HUES6 (cell line): ENCODE measurements at regions not wholly inside any gene's neighbourhood (a gene's known extent, or its start where the extent isn't known, plus 50 kb on each side); places are given as distances from the start of the nearest gene placed in this dataset.

Experiments used
- H3K27ac ChIP-seq: 2 replicates; pipeline ENCODE4 v1.7.0; 2013; ENCODE audit warnings: low read depth, mild to moderate bottlenecking, low read length, inconsistent platforms
- H3K27me3 ChIP-seq: 2 replicates; pipeline ENCODE4 v1.6.1; 2013; ENCODE audit warnings: low read length; ENCODE audit not compliant: control insufficient read depth, insufficient read depth
- H3K36me3 ChIP-seq: 2 replicates; pipeline ENCODE4 v1.6.1; 2013; ENCODE audit warnings: low read length; ENCODE audit not compliant: control insufficient read depth, insufficient read depth
- H3K4me1 ChIP-seq: 2 replicates; pipeline ENCODE4 v1.6.1; 2013; ENCODE audit warnings: low read length; ENCODE audit not compliant: control insufficient read depth, insufficient read depth
- H3K4me3 ChIP-seq: 2 replicates; pipeline ENCODE4 v1.5.1; 2013; ENCODE audit warnings: low read depth, low read length
- H3K9ac ChIP-seq: one replicate; pipeline ENCODE4 v1.6.1; 2013; ENCODE audit warnings: mild to moderate bottlenecking, low read length
- H3K9me3 ChIP-seq: 2 replicates; pipeline ENCODE4 v1.6.1; 2013; ENCODE audit warnings: low read depth, low read length; ENCODE audit not compliant: control insufficient read depth, insufficient read depth

DNA sequence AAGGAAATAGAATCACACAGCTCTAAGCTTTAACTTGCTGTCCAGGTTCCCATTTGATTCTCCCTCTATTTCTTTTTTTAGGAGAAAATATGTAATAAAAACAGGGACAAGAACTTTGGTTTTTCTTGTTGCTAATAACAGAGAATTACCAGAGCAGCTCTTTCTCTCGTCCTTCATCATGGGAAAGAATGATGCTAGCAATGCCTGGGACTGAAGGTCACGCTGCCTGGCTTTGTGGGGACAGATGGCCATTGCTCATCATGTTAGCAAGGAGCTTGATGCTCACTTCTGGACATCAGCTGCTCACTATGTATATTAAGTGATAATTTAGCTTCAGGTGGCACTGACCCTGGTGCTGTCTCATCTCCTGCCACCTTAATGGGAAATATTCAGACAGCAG lies 77.3 kb upstream of the AKT3 start:
- no peak overlapping the region for H3K9ac ChIP-seq
- no peaks in the 10 kb centered on the region for H3K9me3 ChIP-seq
- H3K36me3 ChIP-seq: no peaks in the 10 kb centered on the region
- no peaks in the 10 kb centered on the region for H3K27me3 ChIP-seq
- H3K4me1 ChIP-seq: peaks cover 31% of the 10 kb centered on the region
- H3K27ac ChIP-seq: no peak overlapping the region
- H3K4me3 ChIP-seq: no peak overlapping the region

DNA sequence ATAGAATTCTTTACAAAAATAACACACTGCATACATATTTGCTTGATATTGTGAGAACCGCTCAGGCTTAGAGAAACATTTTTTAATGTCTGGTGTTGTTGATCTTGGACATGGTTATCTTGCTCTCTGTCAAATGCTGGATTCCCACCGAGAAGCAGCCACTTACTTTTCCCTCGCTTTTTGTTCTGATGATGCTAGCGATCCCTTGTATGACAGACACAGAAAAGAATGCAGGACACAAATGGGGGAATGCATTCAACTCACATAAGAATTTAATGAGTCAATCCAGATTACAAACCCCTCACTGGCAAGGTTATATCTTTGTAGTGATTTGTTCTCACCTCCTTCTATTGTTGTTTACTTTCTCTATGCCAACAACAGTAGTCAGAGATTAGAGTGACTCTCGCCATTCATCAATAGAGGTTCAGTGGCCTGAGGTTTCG lies 76.8 kb upstream of the AKT3 start:
- H3K27me3 ChIP-seq: no peaks in the 10 kb centered on the region
- no peaks in the 10 kb centered on the region for H3K36me3 ChIP-seq
- H3K27ac ChIP-seq: no peak overlapping the region
- H3K4me3 ChIP-seq: no peak overlapping the region
- peaks cover 31% of the 10 kb centered on the region for H3K4me1 ChIP-seq
- no peaks in the 10 kb centered on the region for H3K9me3 ChIP-seq
- no peak overlapping the region for H3K9ac ChIP-seq

DNA sequence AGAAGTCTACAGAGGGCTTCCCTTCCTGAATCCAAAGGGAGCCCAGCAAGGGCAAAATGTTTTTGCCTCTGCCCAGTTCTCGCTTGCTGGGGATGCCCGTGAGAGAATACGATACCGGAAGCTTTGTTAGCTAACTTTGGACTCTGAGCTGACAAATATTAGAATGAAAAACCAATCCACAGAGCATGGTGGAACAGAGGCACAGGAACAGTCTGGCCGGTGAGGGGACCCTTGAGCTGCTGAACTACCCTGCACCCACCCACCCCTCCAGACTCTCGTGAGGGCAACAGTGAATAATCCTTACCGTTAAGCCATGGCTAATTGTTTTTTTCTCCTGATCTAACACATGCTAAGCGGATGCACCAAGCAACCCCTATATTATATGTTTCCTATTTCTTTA lies 76.3 kb upstream of the AKT3 start:
- no peak overlapping the region for H3K27ac ChIP-seq
- H3K9me3 ChIP-seq: no peaks in the 10 kb centered on the region
- no peak overlapping the region for H3K4me3 ChIP-seq
- no peak overlapping the region for H3K9ac ChIP-seq
- H3K27me3 ChIP-seq: no peaks in the 10 kb centered on the region
- no peaks in the 10 kb centered on the region for H3K36me3 ChIP-seq
- peaks cover 29% of the 10 kb centered on the region for H3K4me1 ChIP-seq

DNA sequence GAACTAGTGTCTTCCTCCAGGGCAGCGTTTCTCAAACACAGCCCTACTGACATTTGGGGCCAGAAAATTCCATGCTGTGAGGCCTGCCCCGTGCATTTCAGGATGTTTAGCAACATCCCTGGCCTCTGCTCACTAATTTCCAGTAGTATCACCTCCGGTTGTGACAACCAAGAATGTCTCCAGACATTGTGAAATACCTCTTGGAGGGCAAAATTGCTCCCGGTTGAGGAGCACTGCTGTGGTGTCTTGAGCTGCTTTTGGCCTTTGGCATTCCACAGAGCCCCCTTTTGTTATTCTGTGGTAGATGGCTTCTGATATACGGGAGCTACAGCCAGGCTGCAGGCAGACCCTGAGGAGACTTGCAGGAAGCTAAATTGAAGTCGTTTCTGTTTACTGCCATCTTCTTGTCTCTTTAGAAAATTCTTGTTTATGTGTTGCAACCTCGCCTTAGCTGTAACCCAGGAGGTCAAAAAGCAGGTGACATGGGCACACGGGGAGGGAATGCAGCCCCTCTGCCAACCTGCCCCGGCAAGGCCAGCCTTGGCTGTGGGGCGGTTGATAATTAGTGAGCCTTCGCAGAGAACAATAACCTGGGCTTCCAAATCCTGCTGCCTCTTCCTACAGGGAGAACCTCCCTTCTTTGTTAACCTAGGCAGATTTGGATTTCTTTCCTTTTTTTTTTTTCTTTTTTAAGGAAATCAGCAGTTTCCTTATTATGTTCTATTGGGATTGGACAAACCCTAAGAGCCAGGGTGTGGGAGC lies 74.7 kb upstream of the AKT3 start:
- H3K36me3 ChIP-seq: no peaks in the 10 kb centered on the region
- no peak overlapping the region for H3K4me3 ChIP-seq
- peaks cover 22% of the 10 kb centered on the region for H3K4me1 ChIP-seq
- peak overlapping the region; percentile 36 for H3K9ac ChIP-seq
- no peaks in the 10 kb centered on the region for H3K9me3 ChIP-seq
- H3K27me3 ChIP-seq: no peaks in the 10 kb centered on the region
- peak overlapping the region; percentile 4; the same call in 1 of the 2 replicates for H3K27ac ChIP-seq

DNA sequence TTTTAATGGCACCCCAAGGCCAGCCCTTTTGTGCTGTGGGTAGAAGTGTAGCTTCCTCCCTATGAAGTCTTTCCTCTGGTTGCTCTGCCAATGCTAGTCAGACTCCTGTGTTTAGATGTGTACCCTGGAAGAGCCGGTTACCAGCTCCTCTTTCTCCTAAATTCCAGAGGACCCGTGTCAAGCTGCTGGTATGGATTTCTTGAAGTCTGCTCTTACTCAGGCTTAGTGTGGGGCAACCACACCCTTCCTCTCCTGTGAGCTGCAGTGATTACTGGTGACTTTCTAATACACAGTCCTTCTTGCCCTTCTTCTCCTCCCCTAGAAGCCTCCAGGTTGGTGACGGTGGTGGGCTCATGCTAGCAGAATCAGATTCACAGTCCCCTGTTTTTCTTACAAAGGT lies 74.1 kb upstream of the AKT3 start:
- Histone ChIP-seq H3K4me1 (peaks cover 22% of the 10 kb centered on the region), H3K27ac (peak overlapping the region; percentile 4; the same call in 1 of the 2 replicates), H3K4me3 (no peak overlapping the region), H3K9me3 (no peaks in the 10 kb centered on the region), H3K27me3 (peaks cover 2% of the 10 kb centered on the region; the same call in 1 of the 2 replicates), H3K36me3 (no peaks in the 10 kb centered on the region), H3K9ac (peak overlapping the region; percentile 36)

DNA sequence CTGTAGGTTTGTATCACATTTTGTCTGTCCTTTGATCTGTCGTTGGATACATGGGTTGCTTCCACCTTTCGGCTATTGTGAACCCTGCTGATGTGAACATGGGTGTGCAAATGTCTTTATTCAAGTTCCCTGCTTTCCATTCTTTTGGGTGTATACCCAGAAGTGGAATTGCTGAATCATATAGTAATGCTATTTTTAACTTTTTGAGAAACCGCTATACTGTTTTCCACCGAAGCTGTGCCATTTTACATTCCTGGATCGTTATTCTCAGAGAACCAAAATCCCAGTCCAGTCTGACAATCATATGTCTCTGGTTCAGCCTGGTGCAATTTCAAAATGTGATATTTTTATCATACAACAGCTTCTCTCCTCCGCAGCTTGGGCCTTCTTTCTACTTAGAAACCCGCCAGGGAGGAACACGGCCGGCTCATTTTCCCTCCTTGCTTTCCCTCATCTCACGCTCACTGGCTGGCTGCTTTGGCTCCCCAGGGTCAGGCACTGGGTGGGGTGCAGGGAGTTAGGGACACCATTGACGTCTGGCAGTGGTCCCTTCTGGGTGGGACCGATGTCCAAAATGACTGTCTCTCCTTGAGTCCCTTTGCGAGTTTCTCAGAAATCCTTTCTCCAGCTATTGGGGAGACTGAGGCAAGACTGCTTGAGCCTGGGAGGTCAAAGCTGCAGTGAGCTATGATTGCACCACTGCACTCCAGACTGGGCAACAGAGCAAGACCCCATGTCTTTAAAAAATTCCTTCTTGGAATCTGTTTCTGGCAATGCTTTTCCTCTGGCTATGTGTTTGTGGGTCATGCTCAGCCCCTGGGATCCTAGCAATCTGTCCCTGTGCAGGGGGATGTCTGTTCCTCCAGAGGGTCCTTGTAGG lies 73.5 kb upstream of the AKT3 start:
- H3K4me3 ChIP-seq: no peak overlapping the region
- H3K27me3 ChIP-seq: peaks cover 9% of the 10 kb centered on the region
- H3K9ac ChIP-seq: no peak overlapping the region
- H3K4me1 ChIP-seq: peaks cover 22% of the 10 kb centered on the region
- H3K36me3 ChIP-seq: no peaks in the 10 kb centered on the region
- H3K27ac ChIP-seq: no peak overlapping the region
- H3K9me3 ChIP-seq: no peaks in the 10 kb centered on the region

DNA sequence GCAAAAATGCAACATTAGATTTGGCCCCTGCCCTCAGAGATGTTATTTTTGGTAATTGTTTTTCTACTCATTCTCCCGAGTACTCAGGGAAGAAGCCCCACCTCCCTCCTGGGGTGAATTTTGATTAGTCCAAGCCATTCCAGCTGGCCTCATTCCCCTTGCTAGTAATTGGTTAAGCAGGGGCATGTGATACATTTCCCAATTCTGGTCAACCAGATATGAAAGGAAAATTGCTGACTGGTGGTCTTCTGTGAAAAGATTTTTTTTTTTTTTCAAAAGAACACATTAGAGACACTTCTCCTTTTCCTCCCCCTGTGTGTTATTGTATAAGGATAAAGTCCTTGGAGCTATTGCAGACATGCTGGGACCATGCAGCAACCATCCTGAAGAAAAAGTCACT lies 71.1 kb upstream of the AKT3 start:
- peaks cover 33% of the 10 kb centered on the region for H3K27me3 ChIP-seq
- no peaks in the 10 kb centered on the region for H3K36me3 ChIP-seq
- no peak overlapping the region for H3K4me3 ChIP-seq
- H3K27ac ChIP-seq: no peak overlapping the region
- H3K4me1 ChIP-seq: peaks cover 22% of the 10 kb centered on the region
- H3K9ac ChIP-seq: no peak overlapping the region
- H3K9me3 ChIP-seq: no peaks in the 10 kb centered on the region

DNA sequence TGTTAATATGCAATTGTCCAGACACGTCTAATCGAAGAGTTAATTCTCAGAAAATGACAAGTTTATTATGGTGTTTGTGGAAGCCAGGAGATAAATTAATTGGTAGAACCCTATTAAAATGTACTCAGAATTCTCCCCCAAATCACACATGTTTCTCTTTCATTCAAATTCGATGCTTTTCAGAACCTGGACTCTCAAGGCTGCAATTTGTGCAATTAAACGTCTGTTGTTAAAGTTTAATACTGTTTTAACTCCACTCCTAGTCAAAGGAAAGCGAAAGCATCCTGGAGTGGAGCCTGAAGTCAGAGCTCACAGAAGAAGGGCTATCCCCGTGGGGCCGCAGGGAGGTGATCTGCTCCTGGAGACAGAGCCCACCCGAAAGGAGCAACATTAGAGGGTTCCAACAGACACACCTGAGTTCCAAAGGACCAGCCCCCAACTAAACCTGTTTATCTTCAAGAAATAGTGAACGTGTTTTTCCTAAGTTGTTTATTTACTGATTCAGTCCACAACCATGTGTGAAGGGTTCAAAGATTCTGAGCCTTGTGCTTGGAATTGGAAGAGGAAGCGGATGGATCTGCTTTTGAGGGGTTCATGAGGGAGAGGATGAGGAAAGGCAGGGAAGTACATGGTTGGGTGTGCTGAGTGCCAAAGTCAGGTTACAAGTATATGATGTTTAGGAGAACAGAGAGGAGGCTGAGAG lies 68.0 kb upstream of the AKT3 start:
- Histone ChIP-seq H3K4me3 (peak overlapping the region; percentile 55), H3K4me1 (peaks cover 9% of the 10 kb centered on the region), H3K36me3 (no peaks in the 10 kb centered on the region), H3K9me3 (no peaks in the 10 kb centered on the region), H3K27me3 (peaks cover 43% of the 10 kb centered on the region), H3K9ac (no peak overlapping the region), H3K27ac (no peak overlapping the region)

DNA sequence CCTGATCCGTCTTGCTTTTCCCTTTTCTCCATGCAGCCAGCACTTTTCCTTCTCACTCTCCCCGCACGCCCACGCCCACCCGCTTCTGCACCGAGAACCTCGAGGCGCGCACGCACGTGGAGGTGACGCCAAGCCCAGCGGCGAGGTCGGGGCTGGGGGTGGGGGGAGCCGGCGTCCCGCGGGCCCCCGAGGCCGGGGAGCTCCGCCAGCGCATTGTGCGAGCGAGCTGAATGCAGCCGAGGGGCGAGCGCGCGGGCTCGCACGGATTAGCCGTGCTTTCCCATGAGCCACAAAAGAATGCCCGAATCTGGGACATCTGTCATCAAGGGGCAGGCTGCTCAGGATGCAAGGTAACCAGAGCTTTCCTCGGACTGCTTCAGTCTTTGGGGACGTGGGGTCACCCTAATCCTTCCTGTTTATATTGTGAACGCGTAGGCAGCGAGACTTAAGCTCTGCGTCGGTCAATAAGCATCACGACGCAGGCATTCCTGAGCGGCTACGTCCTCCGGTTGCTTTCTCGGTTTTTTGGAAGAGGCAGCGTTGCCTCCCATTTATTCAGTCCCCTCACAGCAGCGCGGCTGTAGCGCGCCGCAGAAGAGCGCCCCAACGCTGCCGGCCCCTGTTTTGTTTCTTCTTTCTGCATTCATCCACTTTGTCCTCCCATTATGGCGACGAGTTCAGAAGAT lies 67.3 kb upstream of the AKT3 start:
- H3K9ac ChIP-seq: peak overlapping the region; percentile 20
- H3K27ac ChIP-seq: no peak overlapping the region
- peaks cover 9% of the 10 kb centered on the region for H3K4me1 ChIP-seq
- H3K9me3 ChIP-seq: no peaks in the 10 kb centered on the region
- peaks cover 43% of the 10 kb centered on the region for H3K27me3 ChIP-seq
- H3K36me3 ChIP-seq: no peaks in the 10 kb centered on the region
- H3K4me3 ChIP-seq: peak overlapping the region; percentile 55

DNA sequence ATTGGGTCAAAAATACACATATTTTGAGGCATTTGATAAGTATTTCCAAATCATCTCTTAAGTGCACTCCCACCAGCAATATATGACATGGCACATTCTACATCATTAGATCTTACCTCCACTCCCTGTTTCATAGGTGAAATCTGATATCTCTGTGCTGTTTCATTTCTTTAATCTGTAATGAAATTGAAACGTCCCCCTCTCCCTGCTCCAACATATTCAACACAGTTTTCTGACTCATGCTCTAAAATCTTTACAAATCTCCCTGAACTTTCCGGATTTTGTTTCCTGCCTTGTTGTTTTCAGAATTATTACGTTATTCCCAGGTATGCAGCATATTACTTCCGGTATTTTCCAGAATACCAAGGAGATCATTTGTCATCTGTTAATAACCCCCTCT lies 66.1 kb upstream of the AKT3 start:
- H3K27ac ChIP-seq: no peak overlapping the region

More for the DNA sequence above, 66.1 kb upstream of the AKT3 start:
- no peak overlapping the region for H3K4me3 ChIP-seq
- no peak overlapping the region for H3K9ac ChIP-seq
- peaks cover 9% of the 10 kb centered on the region for H3K4me1 ChIP-seq
- peaks cover 43% of the 10 kb centered on the region for H3K27me3 ChIP-seq
- H3K9me3 ChIP-seq: no peaks in the 10 kb centered on the region
- H3K36me3 ChIP-seq: no peaks in the 10 kb centered on the region
